GM18519 (cell line): ENCODE measurements at regions not wholly inside any gene's neighbourhood (a gene's known extent, or its start where the extent isn't known, plus 50 kb on each side); places are given as distances from the start of the nearest gene placed in this dataset.

ENCODE experiments used
- ATAC-seq: cut with Tn5 transposase; IDR thresholded peaks from one replicate; pipeline ENCODE4 v1.9.1; 2021; ENCODE audit warnings: mild to moderate bottlenecking, moderate library complexity; ENCODE audit not compliant: unreplicated experiment, low FRiP score

DNA sequence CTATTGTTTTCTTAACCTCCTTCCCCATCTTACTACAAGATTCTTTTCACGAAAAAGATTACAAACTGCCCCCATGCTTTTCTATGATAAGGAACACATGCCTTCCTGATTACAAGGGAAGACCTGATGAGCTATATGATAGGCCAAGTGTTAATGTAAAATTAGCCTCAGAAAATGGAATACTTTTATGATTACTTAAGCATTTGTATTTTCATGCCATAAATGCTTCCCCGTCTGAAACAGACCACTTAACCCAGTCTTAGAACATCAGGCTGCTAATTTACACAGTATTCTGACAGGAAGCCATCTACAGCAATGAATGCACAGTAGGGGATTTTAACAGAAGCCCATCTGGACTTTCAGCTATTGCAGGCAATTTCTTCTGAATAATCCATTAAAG is 274.9 kb downstream of the HAO1 start:
- no peak for ATAC-seq

DNA sequence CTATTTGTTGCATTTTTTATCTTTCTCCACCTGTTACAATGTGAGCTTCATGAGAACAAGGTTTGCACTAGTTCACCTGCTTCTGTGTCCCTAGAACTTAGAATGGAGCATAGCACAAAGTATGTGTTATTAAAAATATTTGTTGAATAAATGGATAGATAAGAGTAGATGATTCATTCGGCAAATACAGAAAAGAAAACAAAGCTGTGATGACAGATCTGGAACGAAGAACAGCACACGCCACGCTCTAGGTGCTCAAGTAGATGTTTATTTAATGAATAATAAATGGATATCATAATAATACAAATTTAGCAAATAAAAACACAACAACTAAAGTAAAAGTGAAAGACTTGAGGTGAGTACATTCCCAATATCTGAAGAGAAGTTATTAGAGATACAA is 273.1 kb downstream of the HAO1 start:
- ATAC-seq = no peak

DNA sequence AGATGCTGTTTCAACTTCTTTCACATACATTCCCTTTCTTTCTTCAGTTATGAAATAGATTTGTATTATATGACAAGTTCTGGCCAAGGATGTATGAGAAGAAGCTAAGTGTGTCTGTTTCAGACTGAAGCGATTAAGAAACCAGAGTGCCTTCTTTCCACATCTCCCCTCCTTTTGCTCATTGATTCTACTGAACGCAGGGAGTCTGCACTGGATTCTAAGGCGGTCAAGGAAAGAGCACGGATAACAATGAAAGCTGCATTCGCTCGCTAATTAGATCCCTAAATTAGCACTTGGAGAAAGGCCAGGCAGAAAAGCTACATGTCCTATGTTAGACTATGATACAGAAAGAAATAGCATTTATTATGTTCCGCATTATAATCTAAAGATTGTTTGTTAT is 267.7 kb downstream of the HAO1 start:
- ATAC-seq = no peak

GRCh38 chr20:7673841-7674240 is 266.4 kb downstream of the HAO1 start:
- ATAC-seq = no peak

DNA sequence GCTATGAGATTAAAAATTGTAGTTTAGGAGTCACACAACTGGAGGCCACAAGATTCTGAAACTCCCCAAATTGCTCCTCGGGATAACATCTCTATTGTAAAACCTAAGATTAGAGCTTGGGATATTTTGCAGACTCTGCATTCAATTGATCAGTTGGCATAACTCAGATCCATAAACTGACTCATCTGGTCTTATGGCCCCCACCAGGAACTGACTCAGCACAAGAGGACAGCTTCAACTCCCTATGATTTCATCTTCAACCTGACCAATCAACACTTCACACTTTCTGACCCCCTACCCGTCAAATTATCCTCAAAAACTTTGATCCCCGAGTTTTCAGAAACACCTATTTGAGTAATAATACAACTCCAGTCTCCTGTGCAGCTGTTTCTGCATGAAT is 257.3 kb downstream of the HAO1 start:
- ATAC-seq = no peak

DNA sequence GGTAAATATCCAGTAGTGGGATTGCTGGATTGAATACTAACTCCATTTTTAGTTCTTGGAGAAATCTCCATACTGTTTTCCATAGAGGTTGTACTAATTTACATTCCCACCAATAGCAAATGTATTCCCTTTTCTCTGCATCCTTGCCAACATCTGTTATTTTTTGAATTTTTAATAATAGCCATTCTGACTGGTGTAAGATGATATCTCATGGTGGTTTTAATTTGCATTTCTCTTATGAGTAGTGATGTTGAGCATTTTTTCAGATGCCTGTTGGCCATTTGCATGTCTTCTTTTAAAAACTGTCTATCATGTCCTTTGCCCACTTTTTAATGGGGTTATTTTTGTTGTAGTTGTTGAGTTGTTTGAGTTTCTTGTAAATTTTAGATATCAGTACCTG is 253.2 kb downstream of the HAO1 start:
- no peak for ATAC-seq

- no peak for ATAC-seq
Observed at GRCh38 chr20:7689151-7689550, 251.1 kb downstream of the HAO1 start.

- ATAC-seq = no peak
Observed at GRCh38 chr20:7691647-7692269, 248.5 kb downstream of the HAO1 start.

DNA sequence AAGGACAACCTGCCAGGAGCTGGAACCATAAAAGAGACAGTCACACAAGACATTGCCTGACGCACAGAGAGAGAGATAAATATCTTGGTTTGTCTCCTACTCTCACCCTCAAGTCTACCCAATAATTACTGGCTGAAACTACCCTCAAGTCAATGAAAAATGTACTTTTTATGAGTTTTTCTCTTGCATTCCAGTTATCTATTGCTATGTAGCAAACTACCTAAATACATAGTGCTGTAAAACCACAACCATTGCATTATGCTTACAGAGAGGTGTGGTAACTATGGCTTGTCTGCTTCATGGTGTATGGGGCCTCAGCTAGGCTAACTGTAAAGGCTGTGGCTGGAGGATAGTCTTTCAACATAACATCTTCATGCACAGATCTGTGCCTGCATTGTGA is 247.8 kb downstream of the HAO1 start:
- ATAC-seq = no peak

- no peak for ATAC-seq
Observed at GRCh38 chr20:7693761-7694160, 246.5 kb downstream of the HAO1 start.

GRCh38 chr20:7695051-7695495 is 245.2 kb downstream of the HAO1 start:
- ATAC-seq = no peak

GRCh38 chr20:7695635-7696034 is 244.6 kb downstream of the HAO1 start:
- ATAC-seq = no peak

- no peak for ATAC-seq
Observed at GRCh38 chr20:7696311-7696710, 243.9 kb downstream of the HAO1 start.

GRCh38 chr20:7702141-7702540 is 238.1 kb downstream of the HAO1 start:
- ATAC-seq = no peak

DNA sequence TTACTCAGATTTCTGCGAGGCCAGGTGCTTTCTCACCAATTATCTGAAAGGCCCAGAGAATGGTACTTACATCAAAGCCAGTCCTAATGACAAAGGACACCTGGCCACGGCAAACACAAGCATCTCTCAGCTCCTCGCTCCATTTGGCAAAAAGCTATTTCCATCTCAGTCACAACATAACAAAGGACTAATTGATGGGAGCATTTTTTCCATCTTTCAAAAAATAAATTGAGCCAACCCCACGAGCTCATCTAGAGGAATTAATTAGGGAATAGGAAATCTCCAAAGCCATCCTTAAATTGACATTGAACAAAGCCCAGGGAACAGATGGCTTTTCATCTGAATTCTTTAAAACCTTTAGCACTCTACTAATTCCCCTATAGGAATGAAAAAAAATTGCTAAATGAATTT is 236.7 kb downstream of the HAO1 start:
- ATAC-seq = no peak

DNA sequence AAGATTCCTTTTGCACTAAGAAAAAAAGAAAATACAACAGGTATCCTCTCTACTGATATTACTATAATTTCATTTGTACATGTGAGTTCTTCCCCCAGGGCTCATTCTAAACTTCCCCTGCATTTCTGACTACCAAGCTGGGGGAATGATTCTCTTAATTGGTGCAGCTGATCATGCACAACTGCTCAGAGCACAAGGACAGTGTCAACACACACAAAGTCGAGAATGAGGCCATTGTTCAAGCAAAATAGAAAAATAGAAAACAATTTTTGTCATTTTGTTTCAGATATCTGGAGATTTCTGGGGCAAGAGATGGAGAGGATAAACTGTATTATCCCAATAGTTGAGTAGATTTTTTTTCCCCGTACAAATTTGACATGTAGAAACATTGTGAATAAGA is 236.3 kb downstream of the HAO1 start:
- no peak for ATAC-seq

GRCh38 chr20:7708112-7708511 is 232.1 kb downstream of the HAO1 start:
- no peak for ATAC-seq

DNA sequence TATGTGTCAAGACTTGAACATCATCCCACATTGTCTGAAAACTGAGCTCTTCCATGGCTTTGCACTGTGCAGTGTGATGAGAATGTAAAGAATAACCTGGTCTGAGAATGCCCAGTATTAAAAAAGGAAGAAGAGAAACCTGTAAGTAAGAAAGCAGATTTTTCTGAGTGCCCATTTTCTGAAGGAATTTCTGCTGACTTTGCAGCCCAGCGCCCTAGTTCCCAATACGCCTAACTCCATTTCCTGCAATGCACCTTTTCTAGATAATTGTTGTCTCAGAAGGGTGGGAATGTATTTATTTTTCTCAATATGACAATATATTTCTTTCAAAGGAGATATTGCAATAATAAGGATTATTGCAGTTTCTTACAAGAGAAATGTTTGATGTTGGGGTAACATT is 231.5 kb downstream of the HAO1 start:
- no peak for ATAC-seq

- no peak for ATAC-seq
Observed at GRCh38 chr20:7710440-7710839, 229.8 kb downstream of the HAO1 start.

GRCh38 chr20:7712661-7713060 is 227.6 kb downstream of the HAO1 start:
- no peak for ATAC-seq

DNA sequence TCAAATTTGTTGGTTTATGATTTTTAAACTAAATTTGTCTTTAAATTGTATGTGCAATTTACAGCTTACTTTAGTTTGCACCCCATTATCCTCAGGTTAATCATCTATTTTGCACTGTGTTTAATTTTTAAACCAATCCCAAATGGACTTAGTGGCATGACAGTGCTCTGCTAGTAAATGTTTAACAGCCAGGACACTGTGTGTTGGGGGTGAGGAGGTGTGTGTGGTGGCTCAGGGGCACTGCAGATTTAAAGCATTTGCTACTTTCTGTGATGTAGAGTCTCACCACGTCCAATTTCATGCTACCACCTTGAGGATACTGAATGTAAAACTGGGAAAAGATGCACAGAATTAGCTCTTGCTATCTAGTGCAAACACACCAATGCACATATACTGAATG is 225.7 kb downstream of the HAO1 start:
- no peak for ATAC-seq

DNA sequence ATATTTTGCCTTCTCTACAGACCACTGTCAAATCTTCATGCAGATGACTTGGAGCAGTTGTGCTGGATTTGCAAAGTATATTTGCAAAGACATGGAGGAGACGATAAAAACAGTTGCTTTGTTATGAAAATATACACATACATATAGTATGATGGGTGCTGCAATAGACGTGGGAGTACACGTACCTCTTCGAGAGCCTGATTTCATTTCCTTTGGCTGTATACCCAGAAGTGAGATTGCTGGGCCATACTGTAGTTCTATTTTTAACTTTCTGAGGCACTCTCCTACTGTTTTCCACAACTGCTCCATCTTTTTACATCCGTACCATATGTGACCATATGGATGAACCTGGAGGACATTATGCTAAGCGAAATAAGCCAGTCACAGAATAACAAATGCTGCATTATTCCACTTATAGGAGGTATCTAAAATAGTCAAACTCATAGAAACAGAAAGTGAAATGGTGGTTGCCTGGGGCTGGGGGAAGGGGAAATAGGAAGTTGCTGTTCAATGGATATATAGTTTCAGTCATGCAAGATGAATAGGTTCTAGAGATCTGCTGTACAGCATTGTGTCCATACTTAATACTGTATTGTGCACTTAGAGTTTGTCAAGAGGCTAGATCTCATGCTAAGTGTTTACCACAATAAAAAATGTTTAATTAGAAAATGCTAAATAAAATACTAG is 223.8 kb downstream of the HAO1 start:
- no peak for ATAC-seq
